GM06990 (cell line): ENCODE measurements at regions not wholly inside any gene's neighbourhood (a gene's known extent, or its start where the extent isn't known, plus 50 kb on each side); places are given as distances from the start of the nearest gene placed in this dataset.

Experiments
- DNase-seq: peaks from one replicate; pipeline ENCODE4 v3.0.0-alpha.2; 2011; ENCODE audit not compliant: insufficient read length; ENCODE audit errors: extremely low read depth
- H3K27me3 ChIP-seq: replicated peaks from 2 replicates; pipeline ENCODE4 v1.6.0; 2011; ENCODE audit warnings: low read length; ENCODE audit not compliant: control insufficient read depth, insufficient read depth
- H3K36me3 ChIP-seq: 2 replicates; pipeline ENCODE4 v1.5.1; 2011; ENCODE audit warnings: low read length; ENCODE audit not compliant: control insufficient read depth, insufficient read depth
- H3K4me3 ChIP-seq: replicated peaks from 2 replicates; pipeline ENCODE4 v1.5.1; 2011; ENCODE audit warnings: low read depth, mild to moderate bottlenecking, control low read depth, low read length
- CTCF ChIP-seq: IDR thresholded peaks from 2 replicates; pipeline ENCODE4 v1.5.1; 2011; ENCODE audit warnings: low read length, control low read depth, mild to moderate bottlenecking, inconsistent platforms; ENCODE audit not compliant: insufficient read depth, poor library complexity, severe bottlenecking

DNA sequence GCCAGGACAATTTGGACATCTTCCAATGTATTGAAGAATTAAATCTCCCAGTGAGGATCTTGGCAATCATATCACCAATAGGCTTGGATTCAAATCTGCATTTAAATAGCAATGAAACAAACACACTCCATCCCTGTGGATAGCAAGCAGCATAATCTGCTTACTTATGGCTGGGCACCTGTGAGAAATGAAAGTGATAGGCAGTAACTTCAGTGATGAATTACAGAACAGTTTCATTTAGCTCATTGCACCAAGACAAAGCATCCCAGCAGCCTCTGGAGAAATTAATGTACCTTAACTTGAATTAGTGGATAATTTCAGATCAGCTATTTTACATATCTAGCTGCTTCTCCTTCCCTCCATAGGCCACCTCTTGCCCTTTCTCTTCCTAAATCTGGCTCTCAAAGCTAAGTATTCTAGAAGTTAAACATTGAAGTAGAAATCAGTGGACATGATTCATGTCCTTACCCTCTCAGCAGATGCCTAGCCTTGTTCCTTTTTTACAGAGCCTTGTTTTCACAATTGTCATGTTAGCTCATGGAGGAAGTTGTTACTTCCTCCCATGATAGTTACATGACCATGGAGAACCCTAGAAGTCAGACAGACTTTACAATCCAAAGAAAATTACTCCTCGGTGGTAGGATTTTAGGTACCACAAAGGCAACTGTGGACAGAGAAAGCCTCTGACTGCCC is 88.5 kb upstream of the TACR1 start:
- no peak overlapping the region for H3K4me3 ChIP-seq
- TF ChIP-seq CTCF = no peak
- no peaks in the 10 kb centered on the region for H3K27me3 ChIP-seq
- no peaks in the 10 kb centered on the region for H3K36me3 ChIP-seq
- no peak for DNase-seq

GRCh38 chr2:75284345-75284744 is 85.0 kb upstream of the TACR1 start:
- Histone ChIP-seq H3K36me3 (no peaks in the 10 kb centered on the region), H3K27me3 (no peaks in the 10 kb centered on the region), H3K4me3 (no peak overlapping the region)
- no peak for DNase-seq
- no peak for TF ChIP-seq CTCF

GRCh38 chr2:75278821-75279379 is 79.6 kb upstream of the TACR1 start:
- no peaks in the 10 kb centered on the region for H3K36me3 ChIP-seq
- TF ChIP-seq CTCF = no peak
- no peaks in the 10 kb centered on the region for H3K27me3 ChIP-seq
- no peak overlapping the region for H3K4me3 ChIP-seq
- no peak for DNase-seq

DNA sequence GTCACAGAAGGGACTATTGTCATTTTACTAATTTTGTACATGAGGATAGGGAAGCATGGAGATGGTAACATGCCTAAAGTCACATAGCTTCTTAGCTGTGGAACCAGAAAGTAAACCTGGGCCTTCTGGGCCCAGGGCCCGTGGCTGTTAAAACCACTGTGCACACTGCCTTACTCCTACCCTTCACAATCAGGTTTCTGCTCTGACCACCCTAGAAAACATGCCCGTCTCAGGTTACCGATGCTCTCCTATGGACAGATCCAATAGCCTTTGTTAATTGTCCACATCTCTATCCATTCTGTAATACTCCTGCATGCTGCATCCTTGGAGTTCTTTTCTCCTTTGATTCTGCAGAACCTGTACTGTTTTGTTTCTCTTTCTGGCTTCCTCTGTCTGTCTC is 79.0 kb upstream of the TACR1 start:
- TF ChIP-seq CTCF = no peak

GRCh38 chr2:75277111-75277510 is 77.8 kb upstream of the TACR1 start:
- TF ChIP-seq CTCF = no peak
- H3K4me3 ChIP-seq = no peak overlapping the region
- no peaks in the 10 kb centered on the region for H3K27me3 ChIP-seq
- no peaks in the 10 kb centered on the region for H3K36me3 ChIP-seq
- no peak for DNase-seq

More for the DNA sequence above, 79.0 kb upstream of the TACR1 start:
- no peak for DNase-seq
- no peaks in the 10 kb centered on the region for H3K36me3 ChIP-seq
- H3K27me3 ChIP-seq = no peaks in the 10 kb centered on the region
- H3K4me3 ChIP-seq = no peak overlapping the region
